CD4-positive, alpha-beta T cell treated with Interleukin-4 for 1 hour (primary cell): ENCODE measurements at regions not wholly inside any gene's neighbourhood (a gene's known extent, or its start where the extent isn't known, plus 50 kb on each side); places are given as distances from the start of the nearest gene placed in this dataset.
"Not testable (repeated sequence)": the region's sequence is repeated elsewhere in the genome, so short reads cannot be mapped to it uniquely, and the experiment has no call there.

Source experiments
- DNase-seq, 2 donors: peaks; one replicate each; pipeline ENCODE4 v3.0.0-alpha.2; 2020 to 2022

GRCh38 chr4:138348055-138348454, 105.9 kb upstream of the SLC7A11 start:
- DNase-seq = no peak

DNA sequence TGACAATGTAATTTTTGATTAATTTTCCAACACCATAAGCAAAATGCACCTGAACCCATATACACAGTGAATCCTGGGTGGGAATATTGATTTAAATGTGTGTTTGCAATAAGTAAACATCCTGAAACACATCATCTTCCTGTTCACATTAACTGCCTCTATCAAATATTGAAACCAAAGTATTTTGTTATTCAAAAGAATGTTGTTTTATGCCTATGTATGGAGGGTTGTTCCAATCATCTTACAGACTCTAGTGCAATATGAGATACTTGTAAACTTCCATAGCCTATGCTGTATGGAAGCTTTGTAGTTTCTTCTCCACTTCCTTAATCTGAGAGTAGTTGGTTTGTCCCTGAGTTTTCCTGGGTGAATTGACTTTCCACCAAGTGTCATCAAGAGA, 105.4 kb upstream of the SLC7A11 start:
- no peak for DNase-seq

GRCh38 chr4:138344851-138345250, 102.7 kb upstream of the SLC7A11 start:
- no peak for DNase-seq

- no peak for DNase-seq
These were observed 101.9 kb upstream of the SLC7A11 start for GRCh38 chr4:138344054-138344453.

DNA sequence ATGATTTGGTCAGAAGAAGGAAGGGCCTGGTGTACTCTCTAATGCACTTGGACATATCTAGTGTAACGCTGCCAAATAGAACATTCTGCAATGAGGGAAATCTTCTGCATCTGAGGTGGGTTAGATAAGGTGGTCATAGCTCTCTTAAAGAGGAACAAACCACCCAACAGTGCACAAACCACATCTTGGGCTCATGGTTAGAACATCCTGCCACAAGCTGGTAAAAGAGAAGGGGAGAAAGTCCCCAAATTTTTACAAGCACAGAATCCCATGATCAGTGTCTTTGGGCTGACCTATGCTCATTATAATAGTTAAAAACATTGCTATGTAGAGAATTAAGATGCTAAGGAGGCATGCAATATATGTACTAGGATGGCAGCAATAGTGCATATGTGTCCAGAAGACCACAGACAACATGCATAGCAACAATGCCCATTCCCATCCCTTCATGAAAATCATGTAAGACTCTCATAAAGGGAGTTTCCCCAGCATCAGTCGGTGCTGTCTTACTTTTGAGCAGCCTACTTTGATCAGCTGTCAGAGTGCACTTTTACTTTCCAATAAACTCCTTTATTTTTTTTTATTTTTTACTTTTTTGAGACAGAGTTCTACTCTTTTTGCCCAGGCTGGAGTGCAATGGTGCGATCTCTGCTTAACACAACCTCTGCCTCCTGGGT, 99.7 kb upstream of the SLC7A11 start:
- no peak for DNase-seq

- no peak for DNase-seq
These were observed 96.7 kb upstream of the SLC7A11 start for GRCh38 chr4:138338840-138339239.

- not testable (repeated sequence) for DNase-seq
These were observed 96.1 kb upstream of the SLC7A11 start for GRCh38 chr4:138338222-138338621.

DNA sequence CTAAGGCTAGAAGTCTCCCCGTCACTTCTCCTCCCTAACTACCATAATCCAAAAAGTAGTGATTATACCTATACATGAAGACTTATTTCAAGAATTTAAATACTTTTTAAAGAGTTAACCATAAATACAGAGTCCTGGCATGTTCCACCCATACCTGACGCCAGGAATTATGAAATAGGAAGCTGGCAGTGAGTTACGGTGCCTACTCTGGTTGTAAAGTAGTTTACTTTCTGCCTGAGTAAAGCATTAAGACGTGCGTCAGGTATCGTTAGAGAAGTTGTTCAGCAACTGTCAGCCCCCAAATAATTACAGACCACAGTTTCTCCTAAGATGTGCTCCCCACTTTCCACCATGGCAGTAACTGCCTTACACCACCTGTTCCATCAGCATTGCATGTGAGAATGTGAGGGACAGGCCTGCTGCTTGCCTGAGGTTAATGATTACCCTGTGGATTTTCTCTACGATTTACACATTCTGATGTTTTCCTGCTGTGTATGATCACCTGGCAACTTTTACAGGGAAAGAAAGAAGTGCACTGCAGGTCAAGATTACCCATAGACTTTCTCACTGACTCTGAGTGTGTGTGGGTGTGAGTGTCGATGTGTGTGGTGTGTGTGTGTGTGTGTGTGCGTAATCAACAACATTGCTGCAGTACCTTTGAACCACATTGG, 92.3 kb upstream of the SLC7A11 start:
- no peak for DNase-seq

DNA sequence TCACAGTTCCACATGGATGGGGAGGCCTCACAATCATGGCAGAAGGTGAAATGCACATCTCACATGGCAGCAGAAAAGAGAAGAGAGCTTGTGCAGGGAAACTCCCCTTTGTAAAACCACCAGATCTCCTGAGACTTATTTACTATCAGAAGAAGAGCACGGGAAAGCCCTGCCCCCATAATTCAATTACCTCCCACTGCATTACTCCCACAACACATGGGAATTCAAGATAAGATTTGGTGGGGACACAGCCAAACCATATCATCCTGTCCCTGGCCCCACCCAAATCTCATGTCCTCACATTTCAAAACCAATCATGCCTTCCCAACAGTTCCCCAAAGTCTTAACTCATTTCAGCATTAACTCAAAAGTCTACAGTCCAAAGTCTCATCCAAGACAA, 90.3 kb upstream of the SLC7A11 start:
- DNase-seq = not testable (repeated sequence)

GRCh38 chr4:138330531-138330930, 88.4 kb upstream of the SLC7A11 start:
- DNase-seq = no peak

DNA sequence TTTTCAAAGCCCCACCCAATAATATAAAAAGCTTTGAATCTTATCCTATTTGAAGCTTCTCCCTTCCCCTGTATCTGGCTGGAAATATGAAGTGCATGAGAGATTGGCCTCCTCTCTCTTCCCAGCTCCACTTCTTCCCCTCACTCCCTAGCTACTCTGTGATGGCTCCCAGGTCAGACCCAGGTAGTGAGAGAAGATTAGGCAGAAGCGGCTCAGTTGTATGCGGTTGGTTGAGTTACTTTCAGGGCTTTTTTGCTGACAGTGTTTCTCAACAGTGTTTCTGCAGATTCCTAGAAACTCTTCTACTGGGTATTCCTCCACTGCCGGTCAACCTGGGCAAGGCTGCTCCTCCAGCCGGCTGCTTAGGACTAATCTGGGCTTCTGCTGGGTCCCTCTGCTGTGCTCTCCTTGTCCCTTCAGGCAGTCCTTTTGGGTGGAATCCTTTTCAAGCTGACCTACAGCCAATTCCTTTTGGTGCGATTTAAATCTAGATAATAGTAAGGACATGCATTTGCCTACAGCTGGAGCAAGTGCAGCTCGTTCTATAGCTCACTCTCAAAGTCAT, 87.4 kb upstream of the SLC7A11 start:
- no peak for DNase-seq

- no peak for DNase-seq
These were observed 85.2 kb upstream of the SLC7A11 start for GRCh38 chr4:138327338-138327737.

- no peak for DNase-seq
These were observed 78.7 kb upstream of the SLC7A11 start for GRCh38 chr4:138320831-138321230.

GRCh38 chr4:138320030-138320429, 77.9 kb upstream of the SLC7A11 start:
- no peak for DNase-seq

- no peak for DNase-seq
These were observed 75.1 kb upstream of the SLC7A11 start for GRCh38 chr4:138317175-138317748.

- DNase-seq = no peak
These were observed 70.4 kb upstream of the SLC7A11 start for GRCh38 chr4:138312536-138312911.

- DNase-seq = no peak
These were observed 69.8 kb upstream of the SLC7A11 start for GRCh38 chr4:138311771-138312535.

DNA sequence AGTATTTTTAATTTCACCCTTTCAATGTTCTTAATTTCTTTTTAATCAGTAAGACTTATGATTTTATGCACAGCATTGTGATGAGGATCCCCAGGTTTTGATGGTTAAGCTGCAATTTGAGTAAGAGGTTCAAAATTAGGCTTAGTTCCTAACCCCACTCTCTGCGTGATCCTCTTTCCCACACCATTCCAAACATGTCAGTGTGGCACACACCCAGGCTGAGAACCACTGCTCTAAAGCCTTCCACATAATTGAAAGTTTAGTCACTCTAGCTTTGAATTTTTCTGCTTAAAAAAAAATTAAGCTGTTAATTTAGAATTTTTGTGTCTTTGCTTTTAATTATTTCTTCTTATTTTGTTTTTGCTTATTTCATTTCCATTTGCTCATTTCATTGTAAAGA, 68.8 kb upstream of the SLC7A11 start:
- DNase-seq = no peak

DNA sequence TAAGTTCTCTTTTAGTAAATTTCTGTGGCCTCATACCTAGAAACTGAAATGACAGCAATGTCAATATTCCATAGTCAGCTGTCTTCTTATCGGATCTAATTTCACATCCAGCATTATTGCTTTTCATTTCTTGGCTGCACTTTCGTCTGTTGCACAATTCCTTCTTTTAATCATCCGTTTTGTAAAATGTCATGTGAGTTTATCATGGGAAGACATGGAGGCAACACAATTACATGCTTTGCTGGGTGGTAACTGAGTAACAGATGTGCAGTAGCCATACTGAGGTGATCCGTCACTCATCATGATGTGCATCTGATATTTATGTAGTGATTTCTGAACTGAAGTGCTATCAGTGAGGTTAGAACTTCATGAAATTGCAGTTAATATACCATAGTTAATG, 68.3 kb upstream of the SLC7A11 start:
- no peak for DNase-seq

- no peak for DNase-seq
These were observed 66.2 kb upstream of the SLC7A11 start for GRCh38 chr4:138308356-138308755.

- peak; percentile 24 to 76 for DNase-seq
These were observed 65.2 kb upstream of the SLC7A11 start for GRCh38 chr4:138307319-138307718.

GRCh38 chr4:138305050-138305449, 62.9 kb upstream of the SLC7A11 start:
- DNase-seq = peak in 1 of 2 donors; percentile 6

- DNase-seq = no peak
These were observed 59.4 kb upstream of the SLC7A11 start for GRCh38 chr4:138301536-138301935.
